ENCODE measurements at regions not wholly inside any gene's neighbourhood (a gene's known extent, or its start where the extent isn't known, plus 50 kb on each side); places are given as distances from the start of the nearest gene placed in this dataset.

GRCh38 chr5:167514461-167514860, 777.0 kb upstream of the WWC1 start:
- TF ChIP-seq CTCF (IDR thresholded peaks at IDR 0.05): no peak
- TF ChIP-seq ZFX (IDR thresholded peaks at IDR 0.05; ENCODE audit: borderline replicate concordance): no peak
- H3K27ac ChIP-seq: no peak overlapping the region

DNA sequence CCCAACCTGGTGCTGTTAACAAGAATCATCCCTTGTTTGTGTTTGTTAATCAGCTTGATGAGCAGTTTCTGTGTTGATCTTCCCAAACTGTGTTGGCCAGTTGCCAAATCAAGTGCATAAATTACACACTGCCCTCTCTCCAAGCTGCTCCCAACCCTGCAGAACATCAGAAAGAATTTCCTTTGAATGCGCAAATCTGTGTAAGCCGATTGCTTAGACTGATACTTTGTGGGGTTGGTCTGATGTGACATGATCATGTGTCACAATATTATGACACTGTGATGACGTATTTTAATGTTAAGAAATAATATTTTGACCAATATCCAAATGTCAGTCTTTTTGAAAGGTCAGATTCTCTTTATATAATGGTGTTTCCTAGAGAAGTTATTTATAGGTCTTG, 766.4 kb upstream of the WWC1 start:
- no peak overlapping the region for H3K27ac ChIP-seq
- no peak for TF ChIP-seq CTCF (IDR thresholded peaks at IDR 0.05)
- no peak for TF ChIP-seq ZFX (IDR thresholded peaks at IDR 0.05; ENCODE audit: borderline replicate concordance)

- no peak for TF ChIP-seq CTCF (IDR thresholded peaks at IDR 0.05)
- TF ChIP-seq ZFX (IDR thresholded peaks at IDR 0.05; ENCODE audit: borderline replicate concordance): no peak
- no peak overlapping the region for H3K27ac ChIP-seq
These were observed 762.8 kb upstream of the WWC1 start for GRCh38 chr5:167528651-167529050.

DNA sequence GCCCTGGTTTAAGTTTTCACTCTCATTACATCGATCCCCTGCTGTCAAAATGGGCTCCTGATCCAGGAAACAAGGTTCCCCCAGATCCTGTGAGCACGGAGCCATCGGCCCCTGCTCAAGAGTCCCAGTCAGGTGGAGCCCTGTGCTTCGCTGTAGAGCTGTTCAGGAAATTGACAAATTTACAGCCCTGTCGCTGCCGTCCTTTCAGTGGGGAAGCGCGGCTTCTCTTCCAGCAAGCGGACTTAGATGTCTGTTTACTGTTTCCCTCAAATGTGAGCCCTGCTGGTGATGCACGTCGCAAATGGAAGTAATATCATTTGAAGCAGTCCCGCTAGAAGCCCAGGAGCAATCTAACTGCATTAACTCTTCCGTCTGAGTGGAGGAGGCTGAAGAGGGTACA, 760.9 kb upstream of the WWC1 start:
- no peak overlapping the region for H3K27ac ChIP-seq
- no peak for TF ChIP-seq CTCF (IDR thresholded peaks at IDR 0.05)
- no peak for TF ChIP-seq ZFX (IDR thresholded peaks at IDR 0.05; ENCODE audit: borderline replicate concordance)

DNA sequence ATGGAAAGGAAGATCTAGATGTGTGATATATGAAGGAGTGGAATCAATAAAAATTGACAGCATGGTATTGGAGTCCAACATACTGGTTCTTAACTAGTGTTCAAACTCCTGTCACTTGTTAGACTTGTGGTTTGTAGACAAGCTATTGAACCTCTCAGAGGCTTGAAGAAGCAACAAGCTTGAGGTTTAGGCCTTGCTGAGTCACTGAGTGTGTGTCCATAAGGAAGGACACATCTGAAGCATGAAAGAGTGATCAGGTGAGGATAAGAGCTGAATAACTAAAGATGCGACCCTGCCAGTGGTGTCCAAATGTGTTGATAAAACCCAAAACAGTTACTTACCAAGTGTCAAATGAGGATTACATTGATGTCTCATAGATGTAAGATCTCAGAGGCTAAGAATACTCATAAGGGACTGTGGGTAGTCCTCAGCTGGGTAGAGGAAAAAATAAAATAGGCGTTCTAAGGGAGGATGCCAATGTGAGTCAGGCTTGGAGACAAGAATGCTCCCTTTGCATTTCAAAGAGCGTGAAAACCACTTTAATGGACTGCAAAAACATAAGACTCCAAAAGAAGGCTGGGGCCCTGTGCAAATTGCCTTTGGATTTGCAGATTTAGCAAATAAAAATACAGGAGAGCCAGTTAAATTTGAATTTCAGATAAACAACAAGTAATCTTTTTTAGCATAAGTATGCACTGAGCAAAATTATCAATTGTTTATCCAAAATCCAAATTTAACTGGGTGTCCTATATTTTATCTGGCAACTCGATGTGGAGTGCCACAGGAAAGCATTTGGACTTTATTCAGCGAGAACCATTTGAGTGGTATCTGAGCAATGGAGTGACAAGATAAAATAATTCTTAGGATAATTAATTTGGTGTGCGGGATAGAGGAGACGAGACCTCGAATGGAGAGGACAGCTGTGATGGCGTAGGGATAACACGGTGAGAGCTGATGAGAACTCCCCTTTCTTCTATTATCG, 757.3 kb upstream of the WWC1 start:
- no peak for TF ChIP-seq CTCF (IDR thresholded peaks at IDR 0.05)
- TF ChIP-seq ZFX (IDR thresholded peaks at IDR 0.05; ENCODE audit: borderline replicate concordance): no peak
- H3K27ac ChIP-seq: no peak overlapping the region

DNA sequence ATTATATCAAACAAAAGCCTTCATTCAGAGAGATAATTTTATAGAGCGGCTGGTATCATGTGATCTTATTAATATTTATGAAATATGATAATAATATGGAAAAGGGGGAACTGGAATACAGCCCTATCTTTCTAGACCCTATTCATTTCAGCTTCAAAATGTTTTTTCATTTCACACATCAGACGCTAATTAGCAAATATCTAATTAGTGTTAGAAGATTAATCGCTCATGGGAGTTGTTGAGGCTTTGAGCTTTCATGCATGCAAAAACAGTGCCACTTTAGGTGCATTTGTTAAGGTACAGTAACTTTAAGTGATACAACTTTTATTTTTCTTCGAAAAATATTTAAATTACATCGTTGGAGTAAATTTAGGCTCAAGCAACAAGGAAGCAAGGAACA, 751.7 kb upstream of the WWC1 start:
- H3K27ac ChIP-seq: no peak overlapping the region
- TF ChIP-seq CTCF (IDR thresholded peaks at IDR 0.05) (no peak), ZFX (IDR thresholded peaks at IDR 0.05; ENCODE audit: borderline replicate concordance) (no peak)

DNA sequence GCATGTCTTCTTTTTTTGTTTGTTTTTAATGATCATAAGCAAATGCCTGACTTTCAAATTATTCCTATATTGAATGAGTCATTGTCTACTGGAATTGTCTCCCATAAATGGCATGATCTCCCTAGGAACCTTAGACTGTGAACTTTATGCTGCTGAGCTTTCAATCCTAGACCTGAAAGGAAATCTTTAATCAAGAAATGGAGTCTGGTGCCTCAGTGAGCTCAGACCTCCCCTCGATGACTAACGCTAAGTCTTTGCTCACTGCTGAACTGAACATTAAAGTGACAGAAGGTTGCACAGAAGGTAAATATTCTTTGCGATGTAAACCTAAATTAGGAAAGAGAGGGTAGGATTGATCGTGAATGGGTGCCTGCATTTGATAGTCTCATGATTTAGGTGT, 745.2 kb upstream of the WWC1 start:
- H3K27ac ChIP-seq: no peak overlapping the region
- TF ChIP-seq ZFX (IDR thresholded peaks at IDR 0.05; ENCODE audit: borderline replicate concordance) (no peak), CTCF (IDR thresholded peaks at IDR 0.05) (no peak)
